Thyroid gland (tissue), 4 donors: ENCODE measurements at regions not wholly inside any gene's neighbourhood (a gene's known extent, or its start where the extent isn't known, plus 50 kb on each side); places are given as distances from the start of the nearest gene placed in this dataset.

Experiments used
- CTCF ChIP-seq, 6 experiments: fragments of 200-600 bp in 3 of 6; fragments of 450-650 bp in 3 of 6; sonication (generic) in 3 of 6; IDR thresholded peaks; one replicate each; pipeline ENCODE4 v1.5.1; 2016 to 2019; ENCODE audit warnings: antibody characterized with exemption in 6 of 6, mild to moderate bottlenecking in 2 of 6, inconsistent platforms in 1 of 6, moderate library complexity in 1 of 6
- POLR2A ChIP-seq, 2 donors: fragments of 450-650 bp; IDR thresholded peaks; one replicate each; pipeline ENCODE4 v1.6.1; 2017; ENCODE audit warnings: antibody characterized with exemption in 2 of 2, mild to moderate bottlenecking in 2 of 2, moderate library complexity in 1 of 2

DNA sequence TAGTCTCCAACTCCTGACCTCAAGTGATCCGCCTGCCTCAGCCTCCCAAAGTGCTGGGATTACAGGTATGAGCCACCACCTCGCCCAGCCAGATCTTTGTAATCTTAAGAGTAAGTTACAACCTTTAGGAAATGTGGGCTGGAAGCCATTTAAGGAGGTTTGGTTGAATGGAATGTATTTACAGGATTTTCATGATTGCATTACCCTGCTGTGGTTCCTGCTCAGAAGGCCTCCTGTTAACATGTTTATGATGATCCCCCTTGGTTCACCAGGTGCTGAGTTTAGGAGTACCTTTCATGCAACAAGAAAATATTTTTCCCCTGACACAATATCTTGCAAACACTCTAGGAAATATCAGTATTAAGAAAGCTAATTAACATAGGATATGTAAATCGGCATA, 187.4 kb upstream of the SH3BP4 start:
- TF ChIP-seq CTCF (IDR thresholded peaks at IDR 0.05) (no peak), POLR2A (IDR thresholded peaks at IDR 0.05) (no peak)
